ENCODE measurements at regions not wholly inside any gene's neighbourhood (a gene's known extent, or its start where the extent isn't known, plus 50 kb on each side); places are given as distances from the start of the nearest gene placed in this dataset.

DNA sequence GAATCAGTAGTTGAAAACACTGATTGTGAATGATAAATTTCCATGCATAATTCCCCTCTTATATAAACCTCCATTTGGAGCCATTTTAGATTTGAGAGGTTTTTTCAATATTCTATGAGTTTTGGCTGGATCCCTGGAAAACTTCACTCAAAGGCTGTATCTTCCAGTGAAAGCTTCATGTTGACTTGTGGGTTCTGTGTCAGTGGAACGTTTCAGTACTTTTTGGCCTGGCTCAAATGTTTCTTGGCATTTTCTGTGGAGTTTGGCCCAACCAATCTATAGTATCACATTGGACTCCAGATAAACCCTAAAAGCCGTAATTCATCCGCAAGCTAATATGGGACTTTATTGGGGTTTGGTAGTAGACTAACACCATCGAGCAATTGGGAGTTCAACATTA lies 172.6 kb upstream of the PRPS1L1 start:
- TF ChIP-seq TAF1 (IDR thresholded peaks at IDR 0.05; ENCODE audit: borderline replicate concordance, insufficient read depth, low read length) (no peak), POLR2AphosphoS5 (IDR thresholded peaks at IDR 0.05; ENCODE audit: low read depth, low read length) (no peak), SIN3A (IDR thresholded peaks at IDR 0.05; ENCODE audit: borderline replicate concordance, insufficient read depth, low read length) (no peak)
- TF ChIP-seq, protein P1, sequence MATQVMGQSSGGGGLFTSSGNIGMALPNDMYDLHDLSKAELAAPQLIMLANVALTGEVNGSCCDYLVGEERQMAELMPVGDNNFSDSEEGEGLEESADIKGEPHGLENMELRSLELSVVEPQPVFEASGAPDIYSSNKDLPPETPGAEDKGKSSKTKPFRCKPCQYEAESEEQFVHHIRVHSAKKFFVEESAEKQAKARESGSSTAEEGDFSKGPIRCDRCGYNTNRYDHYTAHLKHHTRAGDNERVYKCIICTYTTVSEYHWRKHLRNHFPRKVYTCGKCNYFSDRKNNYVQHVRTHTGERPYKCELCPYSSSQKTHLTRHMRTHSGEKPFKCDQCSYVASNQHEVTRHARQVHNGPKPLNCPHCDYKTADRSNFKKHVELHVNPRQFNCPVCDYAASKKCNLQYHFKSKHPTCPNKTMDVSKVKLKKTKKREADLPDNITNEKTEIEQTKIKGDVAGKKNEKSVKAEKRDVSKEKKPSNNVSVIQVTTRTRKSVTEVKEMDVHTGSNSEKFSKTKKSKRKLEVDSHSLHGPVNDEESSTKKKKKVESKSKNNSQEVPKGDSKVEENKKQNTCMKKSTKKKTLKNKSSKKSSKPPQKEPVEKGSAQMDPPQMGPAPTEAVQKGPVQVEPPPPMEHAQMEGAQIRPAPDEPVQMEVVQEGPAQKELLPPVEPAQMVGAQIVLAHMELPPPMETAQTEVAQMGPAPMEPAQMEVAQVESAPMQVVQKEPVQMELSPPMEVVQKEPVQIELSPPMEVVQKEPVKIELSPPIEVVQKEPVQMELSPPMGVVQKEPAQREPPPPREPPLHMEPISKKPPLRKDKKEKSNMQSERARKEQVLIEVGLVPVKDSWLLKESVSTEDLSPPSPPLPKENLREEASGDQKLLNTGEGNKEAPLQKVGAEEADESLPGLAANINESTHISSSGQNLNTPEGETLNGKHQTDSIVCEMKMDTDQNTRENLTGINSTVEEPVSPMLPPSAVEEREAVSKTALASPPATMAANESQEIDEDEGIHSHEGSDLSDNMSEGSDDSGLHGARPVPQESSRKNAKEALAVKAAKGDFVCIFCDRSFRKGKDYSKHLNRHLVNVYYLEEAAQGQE (IDR thresholded peaks at IDR 0.05; ENCODE audit: insufficient read depth in 1 of 2, low read depth in 2 of 2, low read length in 2 of 2), result no peak

All from PFSK-1 (cell line).